ENCODE measurements at regions not wholly inside any gene's neighbourhood (a gene's known extent, or its start where the extent isn't known, plus 50 kb on each side); places are given as distances from the start of the nearest gene placed in this dataset.

DNA sequence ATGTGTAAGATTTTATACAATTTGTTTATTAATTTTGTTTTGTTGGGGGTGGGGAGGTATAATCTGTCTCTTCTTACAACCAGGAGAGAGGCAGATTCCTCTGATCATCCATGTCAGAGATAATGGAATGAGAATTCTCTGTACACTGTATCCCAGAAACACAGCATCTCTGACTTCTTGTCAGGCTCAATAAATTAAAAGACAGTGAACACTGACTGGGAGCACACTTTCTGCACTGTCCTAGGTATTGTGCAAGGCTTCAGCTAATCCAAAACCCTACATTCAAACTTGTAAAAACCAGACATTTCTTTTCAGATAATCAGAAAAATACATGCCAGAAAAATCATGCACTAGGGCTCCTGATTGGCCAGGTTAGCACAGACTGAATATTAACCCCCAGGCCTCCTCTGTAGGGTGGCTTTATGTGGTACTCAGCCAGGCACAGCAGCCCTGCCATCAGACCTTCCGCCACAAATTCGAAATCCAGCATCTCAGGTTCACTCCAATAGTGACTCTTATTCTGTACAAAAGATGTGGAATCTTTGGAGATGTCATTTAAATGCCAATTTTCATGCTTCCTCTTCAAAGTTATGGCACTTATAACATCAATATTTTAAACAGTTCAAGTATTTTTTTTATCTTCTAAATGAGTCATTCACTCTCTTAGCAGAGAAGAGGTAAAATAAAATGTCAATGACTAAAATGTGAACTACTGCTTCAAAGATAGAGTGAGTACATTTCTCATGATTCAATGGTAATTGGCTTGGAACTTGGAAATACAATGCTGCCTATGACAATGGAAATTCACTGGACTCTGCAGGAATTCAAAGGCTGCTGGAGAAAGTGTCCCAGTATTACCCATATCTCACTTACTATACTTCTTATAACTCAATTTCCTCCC, 211.5 kb downstream of the KLF12 start:
- TF ChIP-seq, protein P1, sequence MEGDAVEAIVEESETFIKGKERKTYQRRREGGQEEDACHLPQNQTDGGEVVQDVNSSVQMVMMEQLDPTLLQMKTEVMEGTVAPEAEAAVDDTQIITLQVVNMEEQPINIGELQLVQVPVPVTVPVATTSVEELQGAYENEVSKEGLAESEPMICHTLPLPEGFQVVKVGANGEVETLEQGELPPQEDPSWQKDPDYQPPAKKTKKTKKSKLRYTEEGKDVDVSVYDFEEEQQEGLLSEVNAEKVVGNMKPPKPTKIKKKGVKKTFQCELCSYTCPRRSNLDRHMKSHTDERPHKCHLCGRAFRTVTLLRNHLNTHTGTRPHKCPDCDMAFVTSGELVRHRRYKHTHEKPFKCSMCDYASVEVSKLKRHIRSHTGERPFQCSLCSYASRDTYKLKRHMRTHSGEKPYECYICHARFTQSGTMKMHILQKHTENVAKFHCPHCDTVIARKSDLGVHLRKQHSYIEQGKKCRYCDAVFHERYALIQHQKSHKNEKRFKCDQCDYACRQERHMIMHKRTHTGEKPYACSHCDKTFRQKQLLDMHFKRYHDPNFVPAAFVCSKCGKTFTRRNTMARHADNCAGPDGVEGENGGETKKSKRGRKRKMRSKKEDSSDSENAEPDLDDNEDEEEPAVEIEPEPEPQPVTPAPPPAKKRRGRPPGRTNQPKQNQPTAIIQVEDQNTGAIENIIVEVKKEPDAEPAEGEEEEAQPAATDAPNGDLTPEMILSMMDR (IDR thresholded peaks at IDR 0.05) = no peak
- no peak for TF ChIP-seq POLR2A (IDR thresholded peaks at IDR 0.05)

All from ovary (tissue), 3 donors.